HEK293 (cell line): ENCODE measurements at regions not wholly inside any gene's neighbourhood (a gene's known extent, or its start where the extent isn't known, plus 50 kb on each side); places are given as distances from the start of the nearest gene placed in this dataset.

Experiments used
- CTCF ChIA-PET: fragments of 350-600 bp; formaldehyde crosslinking; extraction: SDS; loops from one replicate; lab custom pipeline; 2021; ENCODE audit warnings: antibody characterized with exemption; lab: Yijun Ruan, JAX
- POLR2A ChIA-PET: fragments of 300-600 bp; formaldehyde crosslinking; extraction: SDS; loops from one replicate; lab custom pipeline; 2020; ENCODE audit warnings: antibody characterized with exemption, inconsistent platforms; lab: Yijun Ruan, JAX
- H3K27ac ChIP-seq: fragments of 200-500 bp; sonication (Bioruptor generic); 2 replicates; pipeline ENCODE4 v1.5.1; 2014; ENCODE audit warnings: low read depth, low read length, control low read depth, inconsistent platforms; ENCODE audit errors: extremely low read depth
- H3K36me3 ChIP-seq, 2 experiments: fragments of 200-500 bp in 1 of 2; sonication (Bioruptor generic) in 1 of 2; 1 replicate in 1 of 2; 2 replicates in 1 of 2; pipeline ENCODE4 v1.5.1; 2014 to 2017; ENCODE audit warnings: inconsistent platforms in 2 of 2, low read length in 2 of 2; ENCODE audit not compliant: control insufficient read depth in 2 of 2, insufficient read depth in 1 of 2
- H3K4me1 ChIP-seq: fragments of 200-500 bp; sonication (Bioruptor generic); 2 replicates; pipeline ENCODE4 v1.5.1; 2014; ENCODE audit warnings: mild to moderate bottlenecking, low read length, inconsistent platforms; ENCODE audit not compliant: control insufficient read depth, insufficient read depth
- H3K4me3 ChIP-seq: 2 replicates; pipeline ENCODE4 v1.5.1; 2011; ENCODE audit warnings: low read depth, mild to moderate bottlenecking, control low read depth, low read length, moderate library complexity
- H3K9me3 ChIP-seq: fragments of 200-500 bp; sonication (Bioruptor generic); 2 replicates; pipeline ENCODE4 v1.5.1; 2014; ENCODE audit warnings: low read depth, low read length, inconsistent platforms; ENCODE audit not compliant: control insufficient read depth, insufficient read depth
- GLIS1 ChIP-seq: fragments of 450-650 bp; formaldehyde crosslinking; IDR thresholded peaks from 2 replicates; pipeline ENCODE4 v1.5.1; 2016; ENCODE audit warnings: missing biosample characterization, missing genetic modification characterization
- KLF8 ChIP-seq: fragments of 450-650 bp; formaldehyde crosslinking; IDR thresholded peaks from 2 replicates; pipeline ENCODE4 v1.5.1; 2016; ENCODE audit warnings: missing biosample characterization, missing genetic modification characterization
- KLF9 ChIP-seq: fragments of 450-650 bp; formaldehyde crosslinking; IDR thresholded peaks from 2 replicates; pipeline ENCODE4 v1.5.1; 2016; ENCODE audit warnings: missing biosample characterization, missing genetic modification characterization, low read depth
- MYNN ChIP-seq: fragments of 450-650 bp; formaldehyde crosslinking; IDR thresholded peaks from 2 replicates; pipeline ENCODE4 v1.5.1; 2016; ENCODE audit warnings: missing biosample characterization, missing genetic modification characterization, borderline replicate concordance
- ZBTB11 ChIP-seq: fragments of 450-650 bp; formaldehyde crosslinking; conservative IDR thresholded peaks from 2 replicates; pipeline ENCODE4 v1.5.1; 2016; ENCODE audit warnings: low read depth, missing biosample characterization, missing genetic modification characterization
- ZBTB20 ChIP-seq: fragments of 450-650 bp; formaldehyde crosslinking; IDR thresholded peaks from 2 replicates; pipeline ENCODE4 v1.5.1; 2016; ENCODE audit warnings: missing biosample characterization, missing genetic modification characterization
- ZBTB21 ChIP-seq: fragments of 450-650 bp; formaldehyde crosslinking; IDR thresholded peaks from 2 replicates; pipeline ENCODE4 v1.5.1; 2017; ENCODE audit warnings: missing biosample characterization, missing genetic modification characterization
- ZFHX2 ChIP-seq: fragments of 450-650 bp; formaldehyde crosslinking; conservative IDR thresholded peaks from 2 replicates; pipeline ENCODE4 v1.5.1; 2016; ENCODE audit warnings: missing biosample characterization, missing genetic modification characterization
- ZNF140 ChIP-seq: fragments of 450-650 bp; formaldehyde crosslinking; IDR thresholded peaks from 2 replicates; pipeline ENCODE4 v1.5.1; 2016; ENCODE audit warnings: missing biosample characterization, missing genetic modification characterization
- ZNF175 ChIP-seq: fragments of 450-650 bp; formaldehyde crosslinking; IDR thresholded peaks from 2 replicates; pipeline ENCODE4 v1.5.1; 2016; ENCODE audit warnings: missing biosample characterization, missing genetic modification characterization
- ZNF221 ChIP-seq: fragments of 450-650 bp; formaldehyde crosslinking; IDR thresholded peaks from 2 replicates; pipeline ENCODE4 v1.5.1; 2017; ENCODE audit warnings: missing biosample characterization, missing genetic modification characterization, borderline replicate concordance
- ZNF423 ChIP-seq: fragments of 450-650 bp; formaldehyde crosslinking; IDR thresholded peaks from 2 replicates; pipeline ENCODE4 v1.5.1; 2016; ENCODE audit warnings: missing biosample characterization, missing genetic modification characterization
- ZNF501 ChIP-seq: fragments of 450-650 bp; formaldehyde crosslinking; IDR thresholded peaks from 2 replicates; pipeline ENCODE4 v1.5.1; 2016; ENCODE audit warnings: missing biosample characterization, missing genetic modification characterization
- ZNF530 ChIP-seq: fragments of 450-650 bp; formaldehyde crosslinking; IDR thresholded peaks from 2 replicates; pipeline ENCODE4 v1.5.1; 2016; ENCODE audit warnings: low read depth, missing biosample characterization, missing genetic modification characterization
- ZNF777 ChIP-seq: fragments of 450-650 bp; formaldehyde crosslinking; IDR thresholded peaks from 2 replicates; pipeline ENCODE4 v1.5.1; 2017; ENCODE audit warnings: missing biosample characterization, missing genetic modification characterization, borderline replicate concordance
- TF ChIP-seq, protein P1 (sequence below): fragments of 450-650 bp; formaldehyde crosslinking; IDR thresholded peaks from 2 replicates; pipeline ENCODE4 v1.5.1; 2016; ENCODE audit warnings: missing biosample characterization, missing genetic modification characterization
- TF ChIP-seq, protein P2 (sequence below): fragments of 450-650 bp; formaldehyde crosslinking; IDR thresholded peaks from 2 replicates; pipeline ENCODE4 v1.5.1; 2016; ENCODE audit warnings: missing biosample characterization, missing genetic modification characterization, low read depth
- TF ChIP-seq, protein P3 (sequence below): fragments of 450-650 bp; formaldehyde crosslinking; IDR thresholded peaks from 2 replicates; pipeline ENCODE4 v1.5.1; 2016; ENCODE audit warnings: missing biosample characterization, missing genetic modification characterization
- TF ChIP-seq, protein P4 (sequence below): fragments of 450-650 bp; formaldehyde crosslinking; IDR thresholded peaks from 2 replicates; pipeline ENCODE4 v1.5.1; 2016; ENCODE audit warnings: missing biosample characterization, missing genetic modification characterization
- TF ChIP-seq, protein P5 (sequence below): fragments of 450-650 bp; formaldehyde crosslinking; IDR thresholded peaks from 2 replicates; pipeline ENCODE4 v1.5.1; 2017; ENCODE audit warnings: missing biosample characterization, missing genetic modification characterization

- no peaks in the 10 kb centered on the region for H3K36me3 ChIP-seq
- TF ChIP-seq ZNF530 (tag by site-specific recombination) = no peak
- TF ChIP-seq ZBTB21 (tag by site-specific recombination) = no peak
- TF ChIP-seq, protein P1, sequence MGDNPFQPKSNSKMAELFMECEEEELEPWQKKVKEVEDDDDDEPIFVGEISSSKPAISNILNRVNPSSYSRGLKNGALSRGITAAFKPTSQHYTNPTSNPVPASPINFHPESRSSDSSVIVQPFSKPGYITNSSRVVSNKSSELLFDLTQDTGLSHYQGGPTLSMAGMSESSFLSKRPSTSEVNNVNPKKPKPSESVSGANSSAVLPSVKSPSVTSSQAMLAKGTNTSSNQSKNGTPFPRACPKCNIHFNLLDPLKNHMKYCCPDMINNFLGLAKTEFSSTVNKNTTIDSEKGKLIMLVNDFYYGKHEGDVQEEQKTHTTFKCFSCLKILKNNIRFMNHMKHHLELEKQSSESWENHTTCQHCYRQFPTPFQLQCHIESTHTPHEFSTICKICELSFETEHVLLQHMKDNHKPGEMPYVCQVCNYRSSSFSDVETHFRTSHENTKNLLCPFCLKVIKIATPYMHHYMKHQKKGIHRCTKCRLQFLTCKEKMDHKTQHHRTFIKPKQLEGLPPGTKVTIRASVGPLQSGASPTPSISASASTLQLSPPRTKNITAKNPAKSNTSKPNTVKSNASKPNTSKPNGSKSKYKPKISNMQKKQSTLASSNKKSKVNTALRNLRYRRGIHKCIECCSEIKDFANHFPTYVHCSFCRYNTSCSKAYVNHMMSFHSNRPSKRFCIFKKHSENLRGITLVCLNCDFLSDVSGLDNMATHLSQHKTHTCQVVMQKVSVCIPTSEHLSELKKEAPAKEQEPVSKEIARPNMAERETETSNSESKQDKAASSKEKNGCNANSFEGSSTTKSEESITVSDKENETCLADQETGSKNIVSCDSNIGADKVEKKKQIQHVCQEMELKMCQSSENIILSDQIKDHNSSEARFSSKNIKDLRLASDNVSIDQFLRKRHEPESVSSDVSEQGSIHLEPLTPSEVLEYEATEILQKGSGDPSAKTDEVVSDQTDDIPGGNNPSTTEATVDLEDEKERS (tag by site-specific recombination) = no peak
- TF ChIP-seq ZNF140 (tag by site-specific recombination) = no peak
- TF ChIP-seq, protein P2, sequence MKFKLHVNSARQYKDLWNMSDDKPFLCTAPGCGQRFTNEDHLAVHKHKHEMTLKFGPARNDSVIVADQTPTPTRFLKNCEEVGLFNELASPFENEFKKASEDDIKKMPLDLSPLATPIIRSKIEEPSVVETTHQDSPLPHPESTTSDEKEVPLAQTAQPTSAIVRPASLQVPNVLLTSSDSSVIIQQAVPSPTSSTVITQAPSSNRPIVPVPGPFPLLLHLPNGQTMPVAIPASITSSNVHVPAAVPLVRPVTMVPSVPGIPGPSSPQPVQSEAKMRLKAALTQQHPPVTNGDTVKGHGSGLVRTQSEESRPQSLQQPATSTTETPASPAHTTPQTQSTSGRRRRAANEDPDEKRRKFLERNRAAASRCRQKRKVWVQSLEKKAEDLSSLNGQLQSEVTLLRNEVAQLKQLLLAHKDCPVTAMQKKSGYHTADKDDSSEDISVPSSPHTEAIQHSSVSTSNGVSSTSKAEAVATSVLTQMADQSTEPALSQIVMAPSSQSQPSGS = no peak
- no peak for TF ChIP-seq KLF9 (tag by site-specific recombination)
- TF ChIP-seq ZFHX2 (tag by site-specific recombination) = no peak
- TF ChIP-seq ZNF501 (tag by site-specific recombination) = no peak
- TF ChIP-seq ZBTB11 (tag by site-specific recombination) = no peak
- no peak for TF ChIP-seq ZNF423
- TF ChIP-seq, all 188 proteins: peak for 0
- POLR2A ChIA-PET = no interaction called here
- CTCF ChIA-PET = no interaction called here
- H3K4me3 ChIP-seq = no peak overlapping the region
- H3K4me1 ChIP-seq = no peaks in the 10 kb centered on the region
- no peaks in the 10 kb centered on the region for H3K9me3 ChIP-seq
- H3K27ac ChIP-seq = no peak overlapping the region
Observed at GRCh38 chr5:101212942-101213514, 309.9 kb upstream of the ST8SIA4 start.

DNA sequence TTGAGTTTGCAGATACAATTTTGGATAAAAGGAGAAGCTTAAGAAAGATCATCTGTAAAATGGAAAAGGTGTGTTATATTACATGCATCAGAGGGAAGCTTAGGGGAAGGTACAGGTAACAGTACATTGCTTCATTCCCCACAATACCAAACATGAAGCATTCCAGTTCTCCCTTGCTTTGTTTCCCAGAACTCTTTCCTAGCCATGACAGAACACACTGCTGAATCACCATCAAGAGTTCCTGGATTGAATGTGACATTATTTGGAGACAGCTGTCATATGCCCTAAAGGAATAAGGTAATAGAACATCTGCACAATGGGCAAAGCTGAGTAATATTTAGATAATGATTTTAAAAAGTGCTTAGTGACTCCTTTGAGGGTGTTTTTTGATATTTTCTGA lies 303.5 kb upstream of the ST8SIA4 start:
- Histone ChIP-seq H3K27ac (no peak overlapping the region), H3K9me3 (no peaks in the 10 kb centered on the region), H3K36me3 (no peaks in the 10 kb centered on the region), H3K4me1 (no peaks in the 10 kb centered on the region), H3K4me3 (no peak overlapping the region)
- CTCF ChIA-PET = no interaction called here
- TF ChIP-seq ZNF777 (tag by site-specific recombination) (no peak), MYNN (tag by site-specific recombination) (no peak), GLIS1 (no peak), ZBTB20 (tag by site-specific recombination) (no peak), ZNF221 (tag by site-specific recombination) (no peak), ZNF175 (tag by site-specific recombination) (no peak), KLF8 (tag by site-specific recombination) (no peak)
- TF ChIP-seq, protein P3, sequence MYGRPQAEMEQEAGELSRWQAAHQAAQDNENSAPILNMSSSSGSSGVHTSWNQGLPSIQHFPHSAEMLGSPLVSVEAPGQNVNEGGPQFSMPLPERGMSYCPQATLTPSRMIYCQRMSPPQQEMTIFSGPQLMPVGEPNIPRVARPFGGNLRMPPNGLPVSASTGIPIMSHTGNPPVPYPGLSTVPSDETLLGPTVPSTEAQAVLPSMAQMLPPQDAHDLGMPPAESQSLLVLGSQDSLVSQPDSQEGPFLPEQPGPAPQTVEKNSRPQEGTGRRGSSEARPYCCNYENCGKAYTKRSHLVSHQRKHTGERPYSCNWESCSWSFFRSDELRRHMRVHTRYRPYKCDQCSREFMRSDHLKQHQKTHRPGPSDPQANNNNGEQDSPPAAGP = no peak
- TF ChIP-seq, protein P4, sequence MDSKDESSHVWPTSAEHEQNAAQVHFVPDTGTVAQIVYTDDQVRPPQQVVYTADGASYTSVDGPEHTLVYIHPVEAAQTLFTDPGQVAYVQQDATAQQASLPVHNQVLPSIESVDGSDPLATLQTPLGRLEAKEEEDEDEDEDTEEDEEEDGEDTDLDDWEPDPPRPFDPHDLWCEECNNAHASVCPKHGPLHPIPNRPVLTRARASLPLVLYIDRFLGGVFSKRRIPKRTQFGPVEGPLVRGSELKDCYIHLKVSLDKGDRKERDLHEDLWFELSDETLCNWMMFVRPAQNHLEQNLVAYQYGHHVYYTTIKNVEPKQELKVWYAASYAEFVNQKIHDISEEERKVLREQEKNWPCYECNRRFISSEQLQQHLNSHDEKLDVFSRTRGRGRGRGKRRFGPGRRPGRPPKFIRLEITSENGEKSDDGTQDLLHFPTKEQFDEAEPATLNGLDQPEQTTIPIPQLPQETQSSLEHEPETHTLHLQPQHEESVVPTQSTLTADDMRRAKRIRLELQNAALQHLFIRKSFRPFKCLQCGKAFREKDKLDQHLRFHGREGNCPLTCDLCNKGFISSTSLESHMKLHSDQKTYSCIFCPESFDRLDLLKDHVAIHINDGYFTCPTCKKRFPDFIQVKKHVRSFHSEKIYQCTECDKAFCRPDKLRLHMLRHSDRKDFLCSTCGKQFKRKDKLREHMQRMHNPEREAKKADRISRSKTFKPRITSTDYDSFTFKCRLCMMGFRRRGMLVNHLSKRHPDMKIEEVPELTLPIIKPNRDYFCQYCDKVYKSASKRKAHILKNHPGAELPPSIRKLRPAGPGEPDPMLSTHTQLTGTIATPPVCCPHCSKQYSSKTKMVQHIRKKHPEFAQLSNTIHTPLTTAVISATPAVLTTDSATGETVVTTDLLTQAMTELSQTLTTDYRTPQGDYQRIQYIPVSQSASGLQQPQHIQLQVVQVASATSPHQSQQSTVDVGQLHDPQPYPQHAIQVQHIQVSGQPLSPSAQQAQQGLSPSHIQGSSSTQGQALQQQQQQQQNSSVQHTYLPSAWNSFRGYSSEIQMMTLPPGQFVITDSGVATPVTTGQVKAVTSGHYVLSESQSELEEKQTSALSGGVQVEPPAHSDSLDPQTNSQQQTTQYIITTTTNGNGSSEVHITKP (tag by site-specific recombination) = no peak
- TF ChIP-seq, protein P5, sequence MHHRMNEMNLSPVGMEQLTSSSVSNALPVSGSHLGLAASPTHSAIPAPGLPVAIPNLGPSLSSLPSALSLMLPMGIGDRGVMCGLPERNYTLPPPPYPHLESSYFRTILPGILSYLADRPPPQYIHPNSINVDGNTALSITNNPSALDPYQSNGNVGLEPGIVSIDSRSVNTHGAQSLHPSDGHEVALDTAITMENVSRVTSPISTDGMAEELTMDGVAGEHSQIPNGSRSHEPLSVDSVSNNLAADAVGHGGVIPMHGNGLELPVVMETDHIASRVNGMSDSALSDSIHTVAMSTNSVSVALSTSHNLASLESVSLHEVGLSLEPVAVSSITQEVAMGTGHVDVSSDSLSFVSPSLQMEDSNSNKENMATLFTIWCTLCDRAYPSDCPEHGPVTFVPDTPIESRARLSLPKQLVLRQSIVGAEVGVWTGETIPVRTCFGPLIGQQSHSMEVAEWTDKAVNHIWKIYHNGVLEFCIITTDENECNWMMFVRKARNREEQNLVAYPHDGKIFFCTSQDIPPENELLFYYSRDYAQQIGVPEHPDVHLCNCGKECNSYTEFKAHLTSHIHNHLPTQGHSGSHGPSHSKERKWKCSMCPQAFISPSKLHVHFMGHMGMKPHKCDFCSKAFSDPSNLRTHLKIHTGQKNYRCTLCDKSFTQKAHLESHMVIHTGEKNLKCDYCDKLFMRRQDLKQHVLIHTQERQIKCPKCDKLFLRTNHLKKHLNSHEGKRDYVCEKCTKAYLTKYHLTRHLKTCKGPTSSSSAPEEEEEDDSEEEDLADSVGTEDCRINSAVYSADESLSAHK (tag by site-specific recombination) = no peak
- POLR2A ChIA-PET = no interaction called here
